GM23338 (cell line): ENCODE measurements at regions not wholly inside any gene's neighbourhood (a gene's known extent, or its start where the extent isn't known, plus 50 kb on each side); places are given as distances from the start of the nearest gene placed in this dataset.

ENCODE experiments used
- ATAC-seq: fragments of 200-7000 bp; cut with Tn5 transposase; 3 replicates; pipeline ENCODE4 v1.9.1; 2020
- DNase-seq: peaks from one replicate; pipeline ENCODE4 v3.0.0-alpha.2; 2015; ENCODE audit warnings: low spot score
- H2AFZ ChIP-seq: fragments of 200-600 bp; sonication (generic); 2 replicates; pipeline ENCODE4 v1.8.0; 2016; ENCODE audit warnings: antibody characterized with exemption, mild to moderate bottlenecking, moderate library complexity
- H3F3A ChIP-seq: fragments of 200-600 bp; sonication (generic); replicated peaks from 2 replicates; pipeline ENCODE4 v1.8.0; 2017; ENCODE audit warnings: antibody characterized with exemption, mixed run types, low read depth
- H3K27ac ChIP-seq: fragments of 200-600 bp; sonication (generic); 2 replicates; pipeline ENCODE4 v1.6.1; 2016; ENCODE audit warnings: low read depth
- H3K27me3 ChIP-seq: fragments of 200-600 bp; sonication (generic); 2 replicates; pipeline ENCODE4 v1.8.0; 2016; ENCODE audit warnings: mild to moderate bottlenecking, mixed run types, moderate library complexity; ENCODE audit not compliant: insufficient read depth
- H3K36me3 ChIP-seq: fragments of 200-600 bp; sonication (generic); 2 replicates; pipeline ENCODE4 v1.8.0; 2016; ENCODE audit warnings: mild to moderate bottlenecking; ENCODE audit not compliant: insufficient read depth
- H3K4me1 ChIP-seq: fragments of 200-600 bp; sonication (generic); 2 replicates; pipeline ENCODE4 v1.8.0; 2016; ENCODE audit warnings: mild to moderate bottlenecking, moderate library complexity; ENCODE audit not compliant: insufficient read depth
- H3K4me2 ChIP-seq: fragments of 200-600 bp; sonication (generic); 2 replicates; pipeline ENCODE4 v1.7.1; 2017; ENCODE audit warnings: mixed run types
- H3K4me3 ChIP-seq: fragments of 200-600 bp; sonication (generic); 2 replicates; pipeline ENCODE4 v1.6.1; 2016; ENCODE audit warnings: mixed run types
- H3K79me2 ChIP-seq: fragments of 200-600 bp; sonication (generic); replicated peaks from 2 replicates; pipeline ENCODE4 v1.8.0; 2017; ENCODE audit warnings: mild to moderate bottlenecking; ENCODE audit not compliant: insufficient read depth
- H3K9me2 ChIP-seq: fragments of 200-600 bp; sonication (generic); 2 replicates; pipeline ENCODE4 v1.8.0; 2017; ENCODE audit not compliant: insufficient read depth
- H4K20me1 ChIP-seq: fragments of 200-600 bp; sonication (generic); replicated peaks from 2 replicates; pipeline ENCODE4 v1.8.0; 2017; ENCODE audit warnings: mild to moderate bottlenecking; ENCODE audit not compliant: insufficient read depth
- H3K27ac Mint-ChIP-seq: 2 replicates; pipeline ENCODE4 v1.8.0; 2020; ENCODE audit warnings: inconsistent platforms, mild to moderate bottlenecking, moderate library complexity, mixed read lengths
- H3K27me3 Mint-ChIP-seq: 3 replicates; pipeline ENCODE4 v1.8.0; 2022; ENCODE audit warnings: low read depth, mild to moderate bottlenecking, moderate library complexity, mixed read lengths, inconsistent platforms; ENCODE audit not compliant: insufficient read depth, poor library complexity
- H3K36me3 Mint-ChIP-seq: 3 replicates; pipeline ENCODE4 v1.8.0; 2021; ENCODE audit warnings: low read depth, mild to moderate bottlenecking, inconsistent platforms, moderate library complexity, mixed read lengths
- H3K4me1 Mint-ChIP-seq: 3 replicates; pipeline ENCODE4 v1.8.0; 2020; ENCODE audit warnings: mild to moderate bottlenecking, inconsistent platforms, mixed read lengths
- H3K4me3 Mint-ChIP-seq: 3 replicates; pipeline ENCODE4 v1.8.0; 2021; ENCODE audit warnings: moderate library complexity, mild to moderate bottlenecking, inconsistent platforms, mixed read lengths
- H3K9me3 Mint-ChIP-seq: 3 replicates; pipeline ENCODE4 v1.8.0; 2020; ENCODE audit warnings: moderate library complexity, mild to moderate bottlenecking, inconsistent platforms, mixed read lengths
- CREB1 ChIP-seq: fragments of 250-450 bp; sonication (Bioruptor Pico); IDR thresholded peaks from 2 replicates; pipeline ENCODE4 v1.5.0; 2020; ENCODE audit warnings: low read depth, mild to moderate bottlenecking, moderate library complexity
- EZH2phosphoT487 ChIP-seq: fragments of 200-600 bp; sonication (generic); IDR thresholded peaks from one replicate; pipeline ENCODE4 v1.8.1; 2018; ENCODE audit warnings: antibody characterized with exemption; ENCODE audit not compliant: unreplicated experiment
- JUNB ChIP-seq: IDR thresholded peaks from one replicate; pipeline ENCODE4 v1.6.1; 2016; ENCODE audit warnings: antibody characterized with exemption; ENCODE audit not compliant: unreplicated experiment
- NANOG ChIP-seq: IDR thresholded peaks from 2 replicates; pipeline ENCODE4 v1.6.1; 2016; ENCODE audit warnings: antibody characterized with exemption, borderline replicate concordance
- REST ChIP-seq: IDR thresholded peaks from one replicate; pipeline ENCODE4 v1.6.1; 2018; ENCODE audit warnings: antibody characterized with exemption; ENCODE audit not compliant: unreplicated experiment
- STAT1 ChIP-seq: IDR thresholded peaks from one replicate; pipeline ENCODE4 v1.6.1; 2016; ENCODE audit warnings: antibody characterized with exemption; ENCODE audit not compliant: unreplicated experiment
- ZNF331 ChIP-seq: fragments of 250-450 bp; sonication (Bioruptor Pico); IDR thresholded peaks from 2 replicates; pipeline ENCODE4 v1.5.0; 2020; ENCODE audit warnings: low read depth, mild to moderate bottlenecking, moderate library complexity
- ZNF462 ChIP-seq: fragments of 250-450 bp; sonication (Bioruptor Pico); IDR thresholded peaks from 2 replicates; pipeline ENCODE4 v1.5.0; 2020; ENCODE audit warnings: mild to moderate bottlenecking, moderate library complexity

- TF ChIP-seq REST (no peak), JUNB (no peak)
These were observed 243.3 kb downstream of the TSN start (continued) for GRCh38 chr2:121998751-121999150.

- Histone ChIP-seq H3K27me3 (no peaks in the 10 kb centered on the region), H2AFZ (no peak overlapping the region), H3F3A (no peaks in the 10 kb centered on the region), H3K4me1 (no peaks in the 10 kb centered on the region), H3K9me2 (no peaks in the 10 kb centered on the region), H3K36me3 (no peaks in the 10 kb centered on the region), H4K20me1 (no peaks in the 10 kb centered on the region), H3K4me2 (no peak overlapping the region), H3K27ac (no peak overlapping the region), H3K4me3 (no peak overlapping the region), H3K79me2 (no peaks in the 10 kb centered on the region)
- Mint-ChIP-seq H3K4me3 (no peak overlapping the region), H3K36me3 (no peaks in the 10 kb centered on the region), H3K9me3 (no peaks in the 10 kb centered on the region; the same call in 2 of the 3 replicates), H3K27me3 (no peaks in the 10 kb centered on the region), H3K4me1 (peaks cover 4% of the 10 kb centered on the region), H3K27ac (no peak overlapping the region)
- ATAC-seq (no peak), DNase-seq (no peak)
- no peak for TF ChIP-seq CREB1 (CRISPR knock-in tag)
- TF ChIP-seq ZNF462 (CRISPR knock-in tag): no peak
- TF ChIP-seq STAT1: no peak
- TF ChIP-seq EZH2phosphoT487: no peak
- no peak for TF ChIP-seq ZNF331 (CRISPR knock-in tag)
- no peak for TF ChIP-seq NANOG
- no peak for TF ChIP-seq JUNB
These were observed 243.8 kb downstream of the TSN start for GRCh38 chr2:121999264-121999663.
